ENCODE measurements at regions not wholly inside any gene's neighbourhood (a gene's known extent, or its start where the extent isn't known, plus 50 kb on each side); places are given as distances from the start of the nearest gene placed in this dataset.

DNA sequence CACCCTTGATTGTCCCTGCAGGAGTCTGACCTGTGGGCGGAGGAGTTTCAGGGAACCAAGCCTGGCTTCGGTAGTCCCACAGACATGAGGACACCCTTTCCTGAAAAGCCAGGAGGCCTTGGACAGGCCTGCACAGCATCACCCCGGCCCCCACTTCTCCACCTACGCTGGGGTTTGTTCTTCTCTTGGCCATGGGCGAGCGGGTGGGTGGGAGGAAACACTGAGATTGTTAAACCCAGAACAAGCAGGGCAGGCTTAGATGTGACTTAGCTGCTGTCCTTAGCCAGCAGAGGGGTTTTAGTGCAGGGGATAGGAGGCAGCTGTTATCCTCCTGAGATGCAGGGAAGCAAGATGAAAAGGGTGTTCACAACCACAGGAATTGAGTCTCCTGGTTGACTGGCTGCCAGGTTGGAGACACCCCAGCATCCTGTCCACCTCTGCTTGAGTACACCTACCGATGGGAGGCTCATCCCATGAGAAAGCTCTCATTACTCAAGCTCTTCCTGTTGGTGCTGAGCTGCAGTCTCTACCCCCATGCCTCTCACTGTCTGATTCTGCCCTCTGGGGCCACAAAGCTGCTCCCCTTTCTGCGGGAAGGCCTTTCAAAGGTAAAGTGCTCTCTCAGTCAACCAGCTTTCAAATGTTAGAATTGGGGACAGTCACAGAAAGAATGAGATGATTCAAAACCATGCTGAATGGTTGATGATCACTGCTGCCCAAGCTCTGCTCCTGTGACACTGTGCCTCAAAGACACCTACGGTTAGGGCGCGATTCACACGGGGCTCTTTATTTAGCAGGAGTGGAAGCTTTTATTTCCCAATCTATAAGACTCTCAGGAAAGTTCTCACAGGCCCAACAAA, 86.3 kb downstream of the IRF2BPL start:
- no peak overlapping the region for H3K9ac ChIP-seq (ENCODE audit: insufficient read depth, low read length)
- H3K4me1 ChIP-seq (ENCODE audit: control insufficient read depth, extremely low read depth, insufficient read depth, low read length), result peaks cover 18% of the 10 kb centered on the region
- no peak for DNase-seq (ENCODE audit: low read depth in 2 of 2)
- no peaks in the 10 kb centered on the region for H3K27me3 ChIP-seq (ENCODE audit: control insufficient read depth, insufficient read depth, low read length)
- no peaks in the 10 kb centered on the region for H3K9me3 ChIP-seq (ENCODE audit: control insufficient read depth, insufficient read depth, low read depth, low read length)
- H3K4me2 ChIP-seq (ENCODE audit: extremely low read depth, insufficient read depth, low read length), result no peak overlapping the region
- no peak overlapping the region for H3K4me3 ChIP-seq (replicated peaks in 1 of 4; ENCODE audit: control extremely low read depth in 1 of 4, insufficient read depth in 1 of 4, low read depth in 3 of 4, low read length in 4 of 4)
- no peaks in the 10 kb centered on the region for H4K20me1 ChIP-seq (ENCODE audit: control insufficient read depth, extremely low read depth, insufficient read depth, low read length)
- TF ChIP-seq, protein P1, sequence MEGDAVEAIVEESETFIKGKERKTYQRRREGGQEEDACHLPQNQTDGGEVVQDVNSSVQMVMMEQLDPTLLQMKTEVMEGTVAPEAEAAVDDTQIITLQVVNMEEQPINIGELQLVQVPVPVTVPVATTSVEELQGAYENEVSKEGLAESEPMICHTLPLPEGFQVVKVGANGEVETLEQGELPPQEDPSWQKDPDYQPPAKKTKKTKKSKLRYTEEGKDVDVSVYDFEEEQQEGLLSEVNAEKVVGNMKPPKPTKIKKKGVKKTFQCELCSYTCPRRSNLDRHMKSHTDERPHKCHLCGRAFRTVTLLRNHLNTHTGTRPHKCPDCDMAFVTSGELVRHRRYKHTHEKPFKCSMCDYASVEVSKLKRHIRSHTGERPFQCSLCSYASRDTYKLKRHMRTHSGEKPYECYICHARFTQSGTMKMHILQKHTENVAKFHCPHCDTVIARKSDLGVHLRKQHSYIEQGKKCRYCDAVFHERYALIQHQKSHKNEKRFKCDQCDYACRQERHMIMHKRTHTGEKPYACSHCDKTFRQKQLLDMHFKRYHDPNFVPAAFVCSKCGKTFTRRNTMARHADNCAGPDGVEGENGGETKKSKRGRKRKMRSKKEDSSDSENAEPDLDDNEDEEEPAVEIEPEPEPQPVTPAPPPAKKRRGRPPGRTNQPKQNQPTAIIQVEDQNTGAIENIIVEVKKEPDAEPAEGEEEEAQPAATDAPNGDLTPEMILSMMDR (conservative IDR thresholded peaks at IDR 0.05 in 1 of 2, IDR thresholded peaks at IDR 0.05 in 1 of 2; ENCODE audit: low read depth in 1 of 2, low read length in 2 of 2), result no peak
- TF ChIP-seq EZH2 (IDR thresholded peaks at IDR 0.05; ENCODE audit: low read length, missing control alignments), result no peak
- no peak overlapping the region for H2AFZ ChIP-seq (ENCODE audit: low read length)
- H3K27ac ChIP-seq (ENCODE audit: insufficient read depth, low read length), result no peak overlapping the region
- no peaks in the 10 kb centered on the region for H3K79me2 ChIP-seq (ENCODE audit: control insufficient read depth, insufficient read depth, low read length)
- H3K36me3 ChIP-seq (ENCODE audit: control insufficient read depth, insufficient read depth, low read length), result no peaks in the 10 kb centered on the region

DNA sequence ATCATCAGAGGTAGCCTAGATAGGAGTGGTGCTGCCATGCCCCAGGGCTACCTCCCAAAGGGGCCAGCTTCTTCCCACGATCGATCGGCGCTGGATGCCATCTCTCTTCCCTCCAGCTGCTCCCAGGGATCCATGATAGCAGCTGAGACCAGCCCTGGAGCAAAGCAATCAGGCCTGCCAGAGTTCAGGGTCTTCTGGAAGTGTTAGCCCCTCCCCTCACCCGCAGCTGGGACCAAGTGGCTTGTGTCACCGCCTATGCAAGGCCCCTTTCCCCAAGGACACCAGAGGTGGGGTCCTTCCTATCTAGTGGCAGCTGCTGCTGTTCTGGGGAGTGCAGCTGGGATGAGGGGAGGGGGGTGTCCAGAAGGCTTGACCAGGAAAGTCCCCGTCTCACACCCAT, 87.0 kb downstream of the IRF2BPL start:
- peaks cover 18% of the 10 kb centered on the region for H3K4me1 ChIP-seq (ENCODE audit: control insufficient read depth, extremely low read depth, insufficient read depth, low read length)
- H3K9me3 ChIP-seq (ENCODE audit: control insufficient read depth, insufficient read depth, low read depth, low read length), result no peaks in the 10 kb centered on the region
- H3K36me3 ChIP-seq (ENCODE audit: control insufficient read depth, insufficient read depth, low read length), result no peaks in the 10 kb centered on the region
- H3K9ac ChIP-seq (ENCODE audit: insufficient read depth, low read length), result no peak overlapping the region
- no peaks in the 10 kb centered on the region for H3K79me2 ChIP-seq (ENCODE audit: control insufficient read depth, insufficient read depth, low read length)
- no peaks in the 10 kb centered on the region for H4K20me1 ChIP-seq (ENCODE audit: control insufficient read depth, extremely low read depth, insufficient read depth, low read length)
- no peak overlapping the region for H3K4me3 ChIP-seq (replicated peaks in 1 of 4; ENCODE audit: control extremely low read depth in 1 of 4, insufficient read depth in 1 of 4, low read depth in 3 of 4, low read length in 4 of 4)
- H2AFZ ChIP-seq (ENCODE audit: low read length), result no peak overlapping the region
- H3K27me3 ChIP-seq (ENCODE audit: control insufficient read depth, insufficient read depth, low read length), result no peaks in the 10 kb centered on the region
- no peak for DNase-seq (ENCODE audit: low read depth in 2 of 2)
- no peak overlapping the region for H3K4me2 ChIP-seq (ENCODE audit: extremely low read depth, insufficient read depth, low read length)
- H3K27ac ChIP-seq (ENCODE audit: insufficient read depth, low read length), result no peak overlapping the region
- TF ChIP-seq, protein P1 (conservative IDR thresholded peaks at IDR 0.05 in 1 of 2, IDR thresholded peaks at IDR 0.05 in 1 of 2; ENCODE audit: low read depth in 1 of 2, low read length in 2 of 2), result no peak
- TF ChIP-seq EZH2 (IDR thresholded peaks at IDR 0.05; ENCODE audit: low read length, missing control alignments), result no peak

DNA sequence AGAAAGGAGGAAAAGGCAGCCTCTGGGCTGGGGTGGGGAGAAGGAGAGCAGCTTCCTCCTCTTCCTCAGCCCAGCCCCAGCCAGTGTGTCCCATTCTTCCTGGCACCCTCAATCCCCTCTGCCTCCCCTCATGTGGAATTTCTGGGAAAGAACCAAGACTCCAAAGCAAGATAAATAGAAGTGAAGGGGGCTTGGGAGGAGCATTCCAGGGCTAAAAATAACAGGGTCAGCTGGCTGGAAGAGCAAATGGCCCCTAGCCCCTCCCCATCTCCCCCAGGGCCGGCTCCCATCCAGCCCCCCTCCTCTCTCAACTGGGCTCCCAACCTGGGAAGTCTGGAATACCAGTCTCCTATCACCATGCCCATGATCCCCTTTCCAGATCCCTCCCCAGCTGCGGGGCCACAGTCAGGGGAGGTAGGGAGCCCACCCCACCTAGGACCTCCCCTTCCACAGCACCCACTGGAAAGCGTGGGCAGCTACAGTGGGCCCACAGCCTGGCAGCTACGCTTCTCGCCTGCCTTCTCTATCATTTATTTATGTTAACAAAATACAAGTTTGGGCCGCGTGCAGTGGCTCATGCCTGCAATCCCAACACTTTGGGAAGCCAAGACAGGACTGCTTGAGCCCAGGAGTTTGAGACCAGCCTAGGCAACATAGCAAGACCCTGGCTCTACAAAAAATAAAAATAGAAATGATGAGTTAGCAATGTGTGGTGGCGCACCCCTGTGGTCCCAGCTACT, 88.3 kb downstream of the IRF2BPL start:
- Histone ChIP-seq H3K27ac (ENCODE audit: insufficient read depth, low read length) (no peak overlapping the region), H3K27me3 (ENCODE audit: control insufficient read depth, insufficient read depth, low read length) (no peaks in the 10 kb centered on the region), H3K4me2 (ENCODE audit: extremely low read depth, insufficient read depth, low read length) (no peak overlapping the region), H3K4me1 (ENCODE audit: control insufficient read depth, extremely low read depth, insufficient read depth, low read length) (peaks cover 17% of the 10 kb centered on the region), H2AFZ (ENCODE audit: low read length) (no peak overlapping the region), H3K9ac (ENCODE audit: insufficient read depth, low read length) (no peak overlapping the region), H3K9me3 (ENCODE audit: control insufficient read depth, insufficient read depth, low read depth, low read length) (no peaks in the 10 kb centered on the region), H3K36me3 (ENCODE audit: control insufficient read depth, insufficient read depth, low read length) (no peaks in the 10 kb centered on the region), H3K79me2 (ENCODE audit: control insufficient read depth, insufficient read depth, low read length) (no peaks in the 10 kb centered on the region), H4K20me1 (ENCODE audit: control insufficient read depth, extremely low read depth, insufficient read depth, low read length) (no peaks in the 10 kb centered on the region), H3K4me3 (replicated peaks in 1 of 4; ENCODE audit: control extremely low read depth in 1 of 4, insufficient read depth in 1 of 4, low read depth in 3 of 4, low read length in 4 of 4) (no peak overlapping the region)
- TF ChIP-seq, protein P1 (conservative IDR thresholded peaks at IDR 0.05 in 1 of 2, IDR thresholded peaks at IDR 0.05 in 1 of 2; ENCODE audit: low read depth in 1 of 2, low read length in 2 of 2), result no peak
- no peak for TF ChIP-seq EZH2 (IDR thresholded peaks at IDR 0.05; ENCODE audit: low read length, missing control alignments)
- no peak for DNase-seq (ENCODE audit: low read depth in 2 of 2)
